Amygdala (tissue), 56 donors: ENCODE measurements at regions not wholly inside any gene's neighbourhood (a gene's known extent, or its start where the extent isn't known, plus 50 kb on each side); places are given as distances from the start of the nearest gene placed in this dataset.

Experiments
- DNase-seq, 56 donors: peaks; one replicate each; lab custom pipeline; 2025; lab: John Stamatoyannopoulos, UW

DNA sequence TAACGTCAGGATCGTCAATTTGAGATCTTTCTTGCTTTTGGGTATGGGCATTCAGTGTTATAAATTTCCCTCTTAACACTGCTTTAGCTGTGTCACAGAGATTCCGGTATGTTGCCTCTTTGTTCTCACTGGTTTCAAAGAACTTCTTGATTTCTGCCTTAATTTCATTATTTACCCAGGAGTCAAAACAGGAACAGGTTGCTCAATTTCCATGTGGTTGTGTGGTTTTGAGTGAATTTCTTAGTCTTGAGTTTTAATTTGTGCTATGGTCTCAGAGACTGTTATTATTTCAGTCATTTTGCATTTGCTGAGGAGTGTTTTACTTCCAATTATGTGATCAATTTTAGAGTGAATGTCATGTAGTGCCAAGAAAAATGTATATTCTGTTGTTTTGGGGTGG lies 153.1 kb downstream of the PCDH17 start:
- DNase-seq: no peak

DNA sequence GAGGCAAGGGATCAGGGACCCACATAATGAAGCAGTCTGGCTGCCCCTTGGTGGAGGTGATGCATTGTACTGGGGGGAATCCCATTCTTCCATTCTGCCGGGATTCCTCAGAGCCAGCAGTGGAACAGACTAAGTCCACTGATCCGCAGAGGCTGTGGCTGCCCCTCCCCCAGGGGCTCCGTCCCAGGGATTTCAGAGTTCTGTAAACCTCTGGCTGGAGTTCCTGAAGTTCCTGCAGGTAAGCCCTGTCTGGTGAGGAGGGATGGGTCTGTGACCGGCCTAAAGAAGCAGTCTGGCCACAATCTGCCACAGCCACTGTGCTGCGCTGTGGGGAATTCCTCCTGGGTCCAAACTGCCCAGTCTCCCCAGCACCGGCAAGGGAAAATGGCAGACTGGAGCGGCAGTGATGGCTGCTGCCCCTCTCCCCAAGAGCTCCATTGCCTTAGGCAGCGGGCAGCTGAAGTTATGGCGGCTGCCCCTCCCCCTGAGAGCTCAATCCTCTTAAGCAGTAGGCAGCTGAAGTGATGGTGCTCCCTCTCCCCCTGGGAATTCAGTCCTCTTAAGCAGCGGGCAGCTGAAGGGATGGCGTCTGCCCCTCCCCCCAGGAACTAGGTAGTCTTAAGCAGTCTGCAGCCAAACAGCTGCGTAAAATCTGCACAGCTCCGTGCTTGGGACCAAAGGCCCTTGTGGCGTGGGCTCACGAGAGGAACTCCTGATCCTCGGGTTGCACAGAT lies 155.7 kb downstream of the PCDH17 start:
- no peak for DNase-seq

DNA sequence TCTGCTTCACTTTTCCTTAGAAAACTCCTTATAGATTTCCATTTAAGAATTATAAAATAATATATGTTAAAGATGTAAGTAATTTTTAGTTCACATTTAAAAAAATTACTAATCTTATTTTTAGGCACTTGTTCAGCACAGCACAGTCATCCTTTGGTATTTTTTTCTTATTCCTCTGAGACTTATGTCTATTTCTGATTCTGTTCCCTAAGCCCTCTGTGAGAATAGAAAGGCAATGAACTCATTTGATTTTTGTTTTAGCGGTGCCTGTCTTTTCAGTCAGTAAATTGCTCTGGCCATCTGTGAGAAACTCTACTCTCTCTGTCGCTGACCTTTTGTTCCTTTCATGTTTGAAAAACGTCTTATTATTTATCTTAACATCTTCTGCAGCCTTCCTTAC lies 168.1 kb downstream of the PCDH17 start:
- no peak for DNase-seq

DNA sequence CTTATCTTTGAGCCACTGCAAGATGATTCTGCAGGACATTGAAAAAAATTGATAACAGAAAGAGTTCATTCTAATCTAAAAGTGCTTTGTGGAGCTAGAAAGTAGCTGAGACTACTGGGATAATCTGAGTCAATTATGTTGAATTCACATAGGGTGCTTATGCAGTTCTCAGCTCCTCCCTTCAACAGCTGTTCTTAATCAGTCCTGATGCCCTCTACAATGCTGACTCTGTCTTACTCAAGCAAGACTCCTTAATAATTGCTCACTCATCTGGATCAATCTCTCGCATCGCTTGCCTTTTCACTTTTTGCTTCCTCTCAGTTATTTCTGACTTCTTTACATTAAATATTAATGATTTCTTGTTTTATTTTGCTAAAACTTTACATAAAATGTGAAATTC lies 182.1 kb downstream of the PCDH17 start:
- no peak for DNase-seq

DNA sequence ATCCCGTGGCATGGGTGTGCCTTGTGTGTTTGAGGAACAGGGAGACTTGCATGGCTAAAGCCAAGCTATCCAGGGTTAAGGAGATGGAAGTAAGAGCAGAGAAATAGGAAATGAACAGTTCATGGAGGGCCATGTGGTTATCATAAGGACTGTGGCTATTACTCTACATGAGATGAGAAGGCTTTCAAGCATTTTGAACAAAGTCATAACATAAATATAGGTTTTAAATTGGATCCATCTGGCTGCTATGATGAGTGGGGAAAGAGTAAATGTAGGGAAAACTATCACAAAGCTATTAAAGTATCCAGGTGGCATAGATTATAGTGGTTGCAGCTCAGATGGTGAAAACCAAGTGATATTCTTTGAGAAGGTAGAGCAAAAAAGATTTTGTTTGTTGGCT lies 184.1 kb downstream of the PCDH17 start:
- no peak for DNase-seq

DNA sequence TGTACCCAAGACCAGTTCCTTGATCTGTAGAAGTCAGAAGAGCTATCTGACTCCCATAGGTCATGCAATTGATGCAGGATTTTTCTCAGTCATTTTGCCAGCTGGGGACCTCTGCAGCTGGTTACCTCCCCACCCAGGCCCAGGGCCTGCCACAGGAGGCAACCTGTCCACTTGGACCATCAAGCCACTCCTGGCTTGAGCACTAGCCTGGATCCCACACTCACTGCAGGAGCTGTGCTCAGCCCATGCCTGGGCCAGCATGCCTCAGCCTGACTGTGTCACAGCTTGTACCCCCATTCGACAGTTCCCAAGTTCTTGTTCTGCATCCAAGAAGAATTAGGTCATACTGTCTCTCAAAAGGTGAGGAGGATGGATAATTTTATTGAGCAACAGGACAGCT lies 189.4 kb downstream of the PCDH17 start:
- no peak for DNase-seq

DNA sequence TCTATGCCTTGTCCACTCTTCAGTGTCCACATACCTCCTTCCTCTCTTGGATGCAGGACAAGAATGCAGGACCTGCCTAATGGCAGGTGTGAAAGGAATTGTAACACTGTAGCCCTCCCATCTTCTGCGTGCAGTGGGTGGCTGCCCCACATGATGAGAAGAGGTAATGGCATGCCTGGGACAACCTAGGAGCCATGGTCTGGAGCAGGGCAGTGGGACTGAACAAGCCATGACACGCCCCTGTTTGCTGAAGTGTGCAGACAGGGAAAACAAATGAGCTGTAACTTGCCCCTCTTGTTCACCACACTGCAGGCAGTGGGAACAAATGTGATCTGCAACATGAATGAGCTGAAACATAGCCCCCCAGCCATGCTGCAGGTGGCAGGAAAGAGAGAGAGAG lies 192.2 kb downstream of the PCDH17 start:
- no peak for DNase-seq

DNA sequence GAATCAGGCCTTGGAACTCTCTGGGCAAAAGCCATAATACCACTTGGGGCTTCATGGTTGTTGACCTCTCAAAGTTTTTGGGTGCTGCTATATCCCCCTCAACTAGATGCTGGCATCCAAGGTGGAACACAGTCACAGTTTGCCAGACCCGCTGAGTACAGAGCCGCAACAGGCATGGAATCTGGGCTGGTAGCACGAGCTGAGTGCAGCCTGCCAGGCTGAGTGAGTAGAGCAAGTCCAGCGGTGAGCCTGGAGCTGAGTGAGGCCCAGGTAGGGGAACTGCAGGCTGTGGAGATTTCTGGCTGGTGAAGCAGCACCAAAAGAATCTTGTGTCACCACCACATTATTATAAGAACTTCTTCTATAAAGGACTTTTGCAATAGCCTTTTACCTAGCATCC lies 192.6 kb downstream of the PCDH17 start:
- DNase-seq: no peak

DNA sequence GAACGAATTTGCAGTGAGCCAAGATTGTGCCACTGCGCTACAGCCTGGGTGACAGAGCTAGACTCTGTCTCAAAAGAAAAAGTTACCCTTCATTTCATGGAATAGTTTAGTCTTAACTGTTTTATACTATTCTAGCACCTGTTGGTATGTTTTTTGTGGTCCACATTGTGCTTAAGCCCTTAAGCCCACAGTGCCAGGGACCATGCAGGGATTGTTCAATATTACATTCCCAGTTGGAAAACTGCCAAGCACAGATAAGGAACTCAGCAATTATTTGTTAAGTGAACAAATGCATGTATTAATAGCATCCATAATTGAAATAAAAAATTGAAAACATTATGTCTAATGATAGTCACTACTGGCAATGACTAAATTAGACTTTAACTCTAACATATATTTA lies 193.5 kb downstream of the PCDH17 start:
- DNase-seq: no peak

DNA sequence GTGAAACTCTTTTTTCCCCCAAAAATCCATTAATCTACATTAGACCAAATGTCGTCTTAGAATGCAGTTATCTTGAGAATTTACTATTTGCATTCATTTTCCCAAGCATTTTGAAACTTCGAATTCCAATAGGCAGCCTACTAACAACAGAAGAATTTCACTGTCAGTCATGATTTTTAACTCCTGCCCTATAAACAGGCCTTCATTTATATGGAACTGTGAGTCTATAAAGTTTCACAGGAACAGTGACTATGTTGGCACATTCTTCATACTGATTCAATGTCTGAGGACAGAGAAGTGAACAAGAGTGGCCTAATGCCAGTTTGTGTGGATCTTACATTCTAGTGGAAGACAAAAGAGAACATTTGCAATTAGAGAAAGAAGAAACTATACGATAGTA lies 198.0 kb downstream of the PCDH17 start:
- DNase-seq: no peak

DNA sequence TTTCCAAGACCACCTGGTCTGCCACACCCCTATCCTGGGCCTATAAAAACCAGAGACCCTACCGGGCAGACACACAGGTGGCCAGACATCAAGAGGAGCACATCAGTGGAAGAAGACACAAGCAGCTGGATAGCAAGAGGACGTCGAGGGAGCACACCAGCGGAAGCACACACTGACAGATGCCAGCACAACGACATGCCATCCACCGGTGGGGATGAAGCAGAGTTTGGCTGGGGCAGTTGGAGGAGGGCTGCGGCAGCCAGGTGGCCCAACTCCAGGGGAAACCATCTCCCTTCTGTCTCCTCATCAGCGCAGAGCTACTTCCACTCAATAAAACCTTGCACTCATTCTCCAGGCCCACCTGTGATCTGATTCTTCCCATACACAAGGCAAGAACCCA lies 200.6 kb downstream of the PCDH17 start:
- no peak for DNase-seq

DNA sequence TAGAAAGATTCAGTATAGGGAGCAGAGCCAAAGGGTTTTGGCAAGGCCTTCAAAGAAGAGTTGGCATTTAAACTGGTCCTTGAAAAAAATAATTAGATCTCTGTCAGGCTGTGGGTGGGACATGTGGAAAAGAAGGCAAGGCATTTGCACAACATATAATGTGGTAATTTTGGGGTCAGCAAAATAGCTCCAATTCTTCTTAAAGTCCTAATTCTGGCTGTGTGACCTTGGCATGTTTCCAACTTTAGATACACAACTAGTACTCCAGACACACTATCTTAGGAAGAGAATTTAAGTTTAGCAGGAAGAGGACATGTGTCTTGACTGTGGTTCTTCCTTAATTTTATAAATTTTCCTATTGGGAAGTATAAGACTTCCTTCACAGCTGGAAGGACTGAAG lies 206.3 kb downstream of the PCDH17 start:
- DNase-seq: no peak

DNA sequence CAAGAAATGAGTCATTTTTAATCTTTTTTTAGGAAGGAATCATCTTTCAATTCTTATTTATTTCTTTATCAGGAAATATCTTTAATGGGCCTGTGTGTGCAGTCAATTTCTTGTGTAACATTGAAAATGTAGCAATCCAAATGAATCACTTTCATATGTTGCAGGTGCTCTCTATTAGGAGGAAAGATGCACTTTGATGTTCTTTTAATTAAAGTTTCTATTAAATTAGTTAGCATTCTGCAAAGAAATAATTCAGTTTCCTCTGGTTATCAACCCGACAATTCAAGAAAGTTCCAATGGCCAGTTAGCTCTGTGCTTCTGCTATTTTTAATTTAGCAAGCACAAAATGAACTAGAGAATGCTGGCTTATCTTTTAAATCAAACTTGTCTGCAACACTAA lies 212.0 kb downstream of the PCDH17 start:
- no peak for DNase-seq

DNA sequence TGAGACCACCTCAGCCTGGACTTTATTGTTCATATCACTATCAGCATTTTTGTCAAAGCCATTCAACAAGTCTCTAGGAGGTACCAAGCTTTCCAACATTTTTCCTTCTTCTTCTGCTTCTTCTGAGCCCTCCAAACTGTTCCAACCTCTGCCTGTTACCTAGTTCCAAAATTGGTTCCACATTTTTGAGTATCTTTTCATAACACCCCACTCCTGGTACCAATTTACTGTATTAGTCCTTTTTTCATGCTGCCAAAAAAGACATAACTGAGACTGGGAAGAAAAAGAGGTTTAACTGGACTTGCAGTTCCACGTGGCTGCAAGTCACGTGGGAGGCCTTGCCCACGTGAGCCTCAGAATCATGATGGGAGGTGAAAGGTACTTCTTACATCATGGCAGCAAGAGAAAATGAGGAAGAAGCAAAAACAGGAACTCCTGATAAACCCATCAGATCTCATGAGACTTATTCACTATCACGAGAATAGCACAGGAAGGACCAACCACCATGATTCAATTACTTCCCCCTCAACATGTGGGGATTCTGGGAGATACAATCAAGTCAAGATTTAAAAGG lies 215.1 kb downstream of the PCDH17 start:
- no peak for DNase-seq

DNA sequence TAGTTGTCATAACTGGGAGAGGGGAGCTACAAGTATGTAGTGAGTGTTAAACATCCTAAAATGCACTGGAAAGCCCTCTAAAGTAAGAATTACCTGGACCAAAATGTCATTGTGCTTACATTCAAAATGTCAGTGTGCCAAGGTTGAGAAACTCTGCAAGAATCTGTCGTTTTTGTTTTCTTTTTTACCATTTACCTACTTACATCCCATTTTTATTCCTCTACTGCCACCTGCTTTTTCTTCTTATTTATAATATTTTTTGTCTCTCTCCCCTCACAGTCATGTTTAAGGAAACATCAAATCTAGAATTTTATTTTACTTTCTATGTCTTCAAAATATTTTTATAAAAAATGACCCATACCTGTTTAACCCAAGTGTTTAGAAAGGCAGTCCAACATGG lies 226.4 kb downstream of the PCDH17 start:
- DNase-seq: no peak

DNA sequence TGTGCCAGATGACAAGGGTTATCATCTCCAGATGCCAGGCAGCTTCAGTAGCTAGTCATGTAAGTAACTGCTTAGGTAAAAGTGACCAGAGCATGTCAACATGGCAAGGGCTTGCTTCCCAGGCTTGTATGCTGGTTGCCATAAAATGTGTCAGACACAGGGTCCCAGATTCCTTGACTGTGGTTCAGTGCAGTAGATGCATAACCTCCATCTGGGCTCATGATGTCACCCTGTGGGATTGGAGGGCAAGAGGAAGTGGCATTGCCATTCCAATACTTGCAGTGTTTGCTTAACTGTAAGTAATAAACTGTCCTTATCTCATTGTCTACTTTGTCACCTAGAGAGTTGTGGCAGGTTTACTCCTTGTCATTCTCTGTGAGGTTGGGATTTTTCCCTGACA lies 226.8 kb downstream of the PCDH17 start:
- DNase-seq: peak in 1 of 56 donors; percentile 1

DNA sequence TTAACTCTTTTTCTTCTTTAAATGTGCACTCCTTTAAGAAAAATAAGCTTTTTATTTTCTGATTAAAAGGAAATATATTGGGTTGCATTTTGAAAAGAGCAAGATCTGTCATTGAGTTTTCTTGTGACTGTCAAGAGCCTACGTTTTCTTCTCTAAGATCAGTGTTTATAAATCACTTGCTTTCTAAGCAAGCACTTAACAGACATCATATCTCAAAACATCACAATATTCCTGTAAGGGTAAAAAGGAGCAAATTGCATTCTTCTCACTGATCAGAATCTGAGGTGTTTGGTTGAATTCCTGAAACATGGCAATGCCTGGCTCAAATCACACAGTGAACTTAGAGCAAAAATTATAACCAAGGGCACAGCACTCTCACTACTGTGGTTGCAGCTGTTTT lies 231.3 kb downstream of the PCDH17 start:
- DNase-seq: no peak

DNA sequence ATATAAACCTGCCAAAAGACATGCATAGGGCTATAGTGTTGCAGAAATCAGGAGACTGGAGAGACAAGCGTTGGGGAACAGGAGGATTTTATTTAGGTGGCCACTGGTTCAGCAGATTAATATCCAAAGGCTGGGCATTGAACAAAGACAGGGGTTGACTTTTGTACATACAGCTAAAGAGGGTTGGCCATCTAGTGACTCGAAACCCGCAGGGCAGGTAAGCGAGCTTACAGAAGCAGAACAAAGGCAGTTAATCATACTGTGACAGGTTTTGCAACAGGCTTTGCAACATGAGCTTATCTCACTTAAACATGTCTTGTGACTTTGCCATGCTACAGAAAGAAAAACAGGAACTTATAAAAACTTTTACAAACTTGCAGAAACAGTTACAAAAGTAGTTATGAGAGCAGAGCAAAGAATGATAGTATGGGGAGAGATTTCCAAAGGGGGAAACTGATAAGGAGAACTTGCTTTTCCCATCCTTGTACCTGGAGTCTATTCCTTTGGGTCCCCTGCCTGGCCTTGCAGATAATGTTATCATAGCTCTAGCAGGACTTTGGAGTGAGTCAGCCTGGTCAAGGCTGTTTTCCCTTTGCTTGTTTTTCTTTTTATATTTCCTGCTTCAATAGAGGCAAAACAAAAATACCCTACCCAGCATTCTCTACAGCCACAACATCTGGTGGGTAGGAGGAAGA lies 234.2 kb downstream of the PCDH17 start:
- DNase-seq: no peak

DNA sequence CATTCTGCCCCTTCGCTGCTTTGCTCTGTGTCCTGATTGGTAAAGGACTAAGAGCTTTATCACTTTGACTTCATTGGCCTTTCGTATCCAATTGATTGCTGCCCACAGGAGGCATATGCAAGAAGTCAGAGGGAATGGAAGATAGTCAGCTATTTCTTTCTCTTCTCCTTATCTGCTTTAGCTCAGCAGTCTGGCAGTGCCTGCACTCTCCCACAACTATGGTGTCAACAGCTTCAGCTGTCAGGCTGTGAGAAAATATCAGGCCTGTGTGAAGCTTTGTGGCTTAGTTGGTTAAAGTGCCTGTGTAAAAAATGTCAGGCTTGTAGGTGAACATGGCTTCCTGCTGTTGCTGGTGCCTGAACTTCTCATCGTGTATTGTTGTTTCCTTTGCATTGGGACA lies 243.0 kb downstream of the PCDH17 start:
- DNase-seq: no peak

DNA sequence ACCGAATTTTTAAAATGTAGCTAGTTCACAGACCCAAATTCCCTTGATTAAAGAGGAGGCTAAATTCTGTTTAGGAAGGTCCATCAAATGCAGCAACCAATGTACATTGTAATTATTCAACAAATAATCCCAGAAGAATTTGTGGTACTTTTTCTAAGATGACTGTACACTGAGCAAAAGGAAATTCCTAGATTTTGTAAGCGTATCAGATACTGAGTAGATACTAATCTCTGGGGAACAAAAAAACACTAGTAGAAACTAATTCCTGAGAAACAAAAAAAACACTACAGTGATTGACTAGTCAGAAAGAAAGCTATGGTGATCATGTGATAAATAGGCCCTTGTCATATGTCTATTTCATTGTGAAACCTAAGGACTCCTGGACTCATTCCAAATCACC lies 246.1 kb downstream of the PCDH17 start:
- DNase-seq: no peak

DNA sequence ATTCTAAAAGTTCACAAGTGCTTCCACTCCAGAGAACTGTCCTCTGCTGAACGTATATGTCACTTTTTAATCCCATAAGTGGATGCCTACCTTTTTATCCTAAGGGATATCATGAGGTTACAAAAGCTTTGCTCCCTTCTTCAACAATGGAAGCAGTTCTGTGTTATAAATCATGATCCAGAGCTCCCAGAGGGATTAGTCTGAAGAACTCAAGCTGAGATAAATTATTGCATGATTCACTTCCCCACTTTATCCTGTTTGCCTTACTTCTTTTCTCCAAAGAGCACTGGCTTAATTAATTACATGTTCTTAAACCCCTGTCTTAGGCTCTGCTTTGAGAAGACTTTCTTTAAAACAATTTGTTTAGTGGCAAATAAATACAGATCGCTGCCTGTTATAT lies 246.7 kb downstream of the PCDH17 start:
- DNase-seq: no peak

DNA sequence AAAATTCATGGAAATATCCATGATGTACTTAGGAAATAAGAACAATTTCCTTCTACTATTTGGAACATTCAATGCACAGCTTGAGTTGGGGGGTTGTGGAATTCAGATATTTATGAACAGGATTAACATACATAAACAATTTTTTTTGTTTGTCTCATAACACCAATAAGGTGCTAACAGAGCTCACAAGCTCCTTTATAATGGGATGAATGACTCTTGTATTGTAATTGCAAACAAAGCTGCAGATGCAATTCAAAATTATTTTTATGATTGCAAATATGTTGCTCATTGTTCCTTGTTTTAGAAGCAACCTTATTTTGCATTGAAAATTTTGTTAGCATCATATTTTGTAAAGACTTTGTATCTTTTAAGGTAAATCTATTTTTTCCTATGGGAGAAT lies 265.7 kb downstream of the PCDH17 start:
- DNase-seq: no peak
